NCI-H2107 (cell line): ENCODE measurements at regions not wholly inside any gene's neighbourhood (a gene's known extent, or its start where the extent isn't known, plus 50 kb on each side); places are given as distances from the start of the nearest gene placed in this dataset.
"Not testable (repeated sequence)": the region's sequence is repeated elsewhere in the genome, so short reads cannot be mapped to it uniquely, and the experiment has no call there.

ENCODE experiments used
- DNase-seq: peaks from one replicate; lab custom pipeline; 2025; lab: John Stamatoyannopoulos, UW

GRCh38 chr5:13063088-13063487, 881.4 kb downstream of the DNAH5 start:
- no peak for DNase-seq

GRCh38 chr5:13045897-13046551, 898.5 kb downstream of the DNAH5 start:
- no peak for DNase-seq

GRCh38 chr5:13034061-13034460, 910.4 kb downstream of the DNAH5 start:
- DNase-seq, result no peak

- no peak for DNase-seq
Measured at GRCh38 chr5:13029211-13029610, 915.3 kb downstream of the DNAH5 start.

GRCh38 chr5:13027874-13028273, 916.6 kb downstream of the DNAH5 start:
- DNase-seq, result no peak

GRCh38 chr5:13019729-13020128, 924.8 kb downstream of the DNAH5 start:
- no peak for DNase-seq

- no peak for DNase-seq
Measured at GRCh38 chr5:13003457-13003856, 941.0 kb downstream of the DNAH5 start.

- no peak for DNase-seq
Measured at GRCh38 chr5:12999667-13000066, 944.8 kb downstream of the DNAH5 start.

- no peak for DNase-seq
Measured at GRCh38 chr5:12985142-12985541, 959.3 kb downstream of the DNAH5 start.

GRCh38 chr5:12974856-12975255, 969.6 kb downstream of the DNAH5 start:
- DNase-seq, result no peak

- DNase-seq, result no peak
Measured at GRCh38 chr5:12965804-12966203, 978.7 kb downstream of the DNAH5 start.

GRCh38 chr5:12959713-12960112, 984.8 kb downstream of the DNAH5 start:
- no peak for DNase-seq

GRCh38 chr5:12952409-12952808, 992.1 kb downstream of the DNAH5 start:
- no peak for DNase-seq

GRCh38 chr5:12951846-12952245, 992.6 kb downstream of the DNAH5 start:
- DNase-seq, result no peak

- no peak for DNase-seq
Measured at GRCh38 chr5:12947379-12947778, 997.1 kb downstream of the DNAH5 start.

- not testable (repeated sequence) for DNase-seq
Measured at GRCh38 chr5:12945477-12945876, 999.0 kb downstream of the DNAH5 start.

- DNase-seq, result no peak
Measured at GRCh38 chr5:12936221-12936620, 1008.3 kb downstream of the DNAH5 start.

GRCh38 chr5:12934722-12935121, 1009.8 kb downstream of the DNAH5 start:
- no peak for DNase-seq

- DNase-seq, result no peak
Measured at GRCh38 chr5:12920527-12920926, 1016.3 kb upstream of the CTNND2 start.

- DNase-seq, result no peak
Measured at GRCh38 chr5:12911156-12911555, 1006.9 kb upstream of the CTNND2 start.

- DNase-seq, result no peak
Measured at GRCh38 chr5:12910641-12911040, 1006.4 kb upstream of the CTNND2 start.

- DNase-seq, result no peak
Measured at GRCh38 chr5:12902611-12903010, 998.4 kb upstream of the CTNND2 start.

- no peak for DNase-seq
Measured at GRCh38 chr5:12901696-12902095, 997.5 kb upstream of the CTNND2 start.

GRCh38 chr5:12896086-12896485, 991.8 kb upstream of the CTNND2 start:
- DNase-seq, result no peak

GRCh38 chr5:12885018-12885417, 980.8 kb upstream of the CTNND2 start:
- no peak for DNase-seq
